Endometrium (tissue), 2 donors: ENCODE measurements at regions not wholly inside any gene's neighbourhood (a gene's known extent, or its start where the extent isn't known, plus 50 kb on each side); places are given as distances from the start of the nearest gene placed in this dataset.
"Not testable (repeated sequence)": the region's sequence is repeated elsewhere in the genome, so short reads cannot be mapped to it uniquely, and the experiment has no call there.

Experiments used
- FAIRE-seq: peaks from 2 replicates; lab custom pipeline; 2012; peaks lifted over from hg19 to GRCh38; lab: Jason Lieb, UNC
- donor health status: control.
- donor health status: control.

DNA sequence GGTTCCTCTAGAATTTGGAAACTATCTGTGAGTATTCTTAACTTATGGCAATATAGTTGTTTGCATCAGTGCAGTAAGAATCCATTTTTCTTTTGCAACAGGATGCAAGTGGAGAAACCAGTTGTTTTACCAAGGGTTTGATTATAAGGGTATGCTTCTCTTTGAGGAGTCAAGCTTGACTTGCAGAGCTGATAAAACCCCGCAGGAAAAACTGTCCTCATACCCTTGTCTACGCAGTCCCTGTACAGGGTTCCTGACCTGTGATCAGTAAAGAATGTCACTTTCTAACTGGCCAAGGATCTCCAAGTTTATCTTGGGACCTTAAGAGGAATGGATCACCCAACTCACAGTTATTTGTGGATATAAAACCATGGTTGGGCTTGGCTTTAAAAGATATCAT is 161.1 kb upstream of the OLIG3 start:
- FAIRE-seq: no peak

- FAIRE-seq: no peak
Measured at GRCh38 chr6:137656735-137657134, 162.5 kb upstream of the OLIG3 start.

DNA sequence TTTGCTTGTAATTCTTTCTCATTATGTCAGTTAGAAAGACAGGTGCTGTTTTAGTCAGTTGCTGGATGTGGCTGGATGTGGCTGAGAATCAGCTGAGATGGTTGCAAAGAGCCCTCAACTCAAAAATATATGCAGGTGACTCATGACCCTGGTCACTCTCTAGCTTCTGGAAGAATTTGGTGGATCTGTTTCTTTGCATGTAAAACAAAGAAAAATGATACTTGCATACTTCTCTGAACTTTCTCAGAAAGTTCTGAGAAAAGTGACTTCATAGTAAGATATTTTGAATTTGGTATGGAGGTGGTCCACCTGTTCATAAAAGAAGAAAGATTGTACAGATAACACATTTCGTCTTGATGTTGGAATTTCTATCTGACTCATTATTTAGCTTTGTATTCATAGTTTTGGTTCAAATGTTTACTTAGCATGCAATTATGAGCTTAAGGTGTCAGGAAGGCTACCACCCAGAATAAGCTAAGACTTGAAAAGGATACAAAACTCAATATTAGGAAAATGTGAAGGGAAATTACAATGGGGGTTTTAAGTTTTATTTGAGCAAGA is 163.2 kb upstream of the OLIG3 start:
- FAIRE-seq: no peak

- no peak for FAIRE-seq
Measured at GRCh38 chr6:137658287-137658686, 164.1 kb upstream of the OLIG3 start.

- no peak for FAIRE-seq
Measured at GRCh38 chr6:137659871-137660270, 165.7 kb upstream of the OLIG3 start.

- FAIRE-seq: no peak
Measured at GRCh38 chr6:137660296-137660731, 166.1 kb upstream of the OLIG3 start.

DNA sequence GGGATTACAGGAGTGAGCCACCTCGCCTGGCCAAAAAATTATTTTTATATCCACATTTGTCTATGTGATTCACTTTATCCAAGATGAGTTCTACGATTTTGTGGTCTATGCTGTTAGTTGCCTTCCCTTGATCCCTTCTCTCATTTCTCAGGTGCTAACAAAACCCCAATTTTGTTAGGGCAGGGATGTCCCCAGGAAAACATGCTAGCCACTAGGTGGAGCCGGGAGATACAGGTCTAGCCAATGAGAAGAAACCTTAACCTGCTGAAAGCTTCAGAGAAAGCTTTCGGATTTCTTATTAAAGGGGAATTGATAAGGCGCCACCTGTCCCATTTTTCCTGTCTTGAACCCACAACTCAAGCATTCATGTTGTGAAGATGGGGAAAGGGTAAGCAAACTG is 167.4 kb upstream of the OLIG3 start:
- no peak for FAIRE-seq

DNA sequence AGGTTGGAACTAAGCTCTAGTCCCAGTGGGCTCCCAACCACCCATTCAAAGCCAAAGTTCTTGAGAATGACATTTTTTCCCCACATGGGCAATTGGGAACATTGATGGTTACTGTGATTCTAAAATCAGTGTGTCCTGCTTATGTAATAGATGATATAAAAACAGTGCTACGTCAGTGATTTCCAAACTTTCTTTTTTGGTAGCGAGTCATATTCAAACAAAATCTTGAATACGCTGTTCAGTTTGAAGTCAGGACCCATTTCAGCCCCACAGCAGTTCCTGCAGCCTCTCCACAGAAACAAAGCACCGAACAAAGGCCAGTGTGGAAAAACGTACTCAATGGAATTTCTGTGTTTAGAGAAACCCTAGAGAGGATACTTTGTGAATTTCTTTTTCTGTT is 170.0 kb upstream of the OLIG3 start:
- FAIRE-seq: no peak

GRCh38 chr6:137665342-137665934 is 171.2 kb upstream of the OLIG3 start:
- peak; percentile 90 for FAIRE-seq

DNA sequence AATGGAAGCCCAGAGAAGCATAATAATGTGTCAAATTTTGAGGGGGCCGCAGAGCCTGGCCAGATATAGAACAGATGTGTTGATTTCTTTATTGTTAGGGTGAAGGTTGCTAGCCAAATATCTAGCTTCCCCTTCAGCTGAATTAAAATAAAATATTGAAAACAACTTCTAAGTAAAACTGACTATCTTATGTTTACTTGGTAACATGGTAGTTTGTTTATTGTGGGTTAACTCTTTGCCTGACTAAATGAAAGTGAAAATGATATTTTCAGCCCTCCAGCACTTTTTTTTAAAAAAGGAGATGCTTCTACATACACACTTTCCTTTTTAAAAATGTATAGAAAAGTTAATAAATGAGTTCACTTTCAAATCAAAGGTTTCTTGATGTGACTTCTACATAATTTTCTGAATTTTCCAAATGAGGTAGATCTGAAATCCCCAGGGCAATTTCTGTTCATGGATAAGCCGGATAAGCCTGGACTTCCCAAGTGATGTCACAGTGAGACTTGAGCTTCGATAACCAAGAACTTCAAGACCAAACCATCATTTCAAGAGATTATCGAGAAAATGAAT is 172.1 kb upstream of the OLIG3 start:
- FAIRE-seq: peak; percentile 95

GRCh38 chr6:137673603-137674002 is 179.4 kb upstream of the OLIG3 start:
- no peak for FAIRE-seq

- no peak for FAIRE-seq
Measured at GRCh38 chr6:137676888-137677287, 182.7 kb upstream of the OLIG3 start.

GRCh38 chr6:137677709-137678108 is 183.5 kb upstream of the OLIG3 start:
- no peak for FAIRE-seq

GRCh38 chr6:137678451-137678850 is 184.3 kb upstream of the OLIG3 start:
- FAIRE-seq: no peak

DNA sequence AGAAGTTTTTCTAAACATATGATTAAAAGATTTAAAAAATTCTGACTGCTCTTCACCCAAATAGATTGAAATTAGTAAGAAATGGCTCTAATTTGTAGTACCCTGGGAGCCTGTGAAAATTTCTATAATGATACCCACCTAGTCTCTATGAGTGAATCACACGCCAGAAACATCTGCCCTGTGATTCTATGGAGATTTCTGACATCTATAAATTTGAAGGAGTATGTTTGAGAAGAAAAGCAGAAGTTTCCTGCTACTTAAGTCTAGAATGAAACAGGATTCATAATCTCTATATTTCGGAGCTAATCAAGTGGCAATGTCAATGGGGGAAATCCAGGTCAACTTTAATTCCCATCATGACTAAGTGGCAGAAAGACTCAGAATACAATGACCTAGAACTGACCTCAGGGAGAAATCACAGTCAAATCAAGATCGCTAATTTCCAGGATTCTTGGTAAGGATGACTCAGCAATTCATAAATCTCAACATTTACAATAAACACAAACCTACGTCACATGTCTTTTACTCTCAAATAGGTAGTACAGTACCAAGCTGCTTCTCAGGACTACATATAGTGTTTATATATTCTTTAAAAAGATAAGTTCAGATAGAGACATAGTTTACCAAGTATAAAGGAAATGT is 186.2 kb upstream of the TNFAIP3 start:
- no peak for FAIRE-seq

GRCh38 chr6:137681445-137682009 is 185.5 kb upstream of the TNFAIP3 start:
- no peak for FAIRE-seq

- not testable (repeated sequence) for FAIRE-seq
Measured at GRCh38 chr6:137682658-137683057, 184.4 kb upstream of the TNFAIP3 start.

GRCh38 chr6:137683916-137684315 is 183.1 kb upstream of the TNFAIP3 start:
- FAIRE-seq: no peak

- no peak for FAIRE-seq
Measured at GRCh38 chr6:137685798-137686375, 181.2 kb upstream of the TNFAIP3 start.

DNA sequence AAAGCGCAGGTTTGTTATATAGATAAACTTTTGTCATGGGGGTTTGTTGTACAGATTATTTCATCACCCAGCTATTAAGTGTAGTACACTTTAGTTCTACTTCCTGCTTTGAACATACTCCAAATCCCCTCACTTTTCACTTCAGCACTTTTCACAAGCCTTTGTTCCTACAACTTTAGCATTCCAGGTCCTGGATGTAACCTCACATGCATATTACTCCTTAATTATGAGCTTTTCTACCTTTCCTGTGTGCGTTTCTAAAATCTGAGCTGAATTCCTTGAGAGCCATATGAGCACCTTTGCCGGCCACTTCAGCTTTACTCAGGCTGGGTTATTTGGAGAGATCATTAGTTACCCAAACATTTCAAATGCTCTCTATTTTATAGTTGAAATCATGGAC is 179.2 kb upstream of the TNFAIP3 start:
- no peak for FAIRE-seq

DNA sequence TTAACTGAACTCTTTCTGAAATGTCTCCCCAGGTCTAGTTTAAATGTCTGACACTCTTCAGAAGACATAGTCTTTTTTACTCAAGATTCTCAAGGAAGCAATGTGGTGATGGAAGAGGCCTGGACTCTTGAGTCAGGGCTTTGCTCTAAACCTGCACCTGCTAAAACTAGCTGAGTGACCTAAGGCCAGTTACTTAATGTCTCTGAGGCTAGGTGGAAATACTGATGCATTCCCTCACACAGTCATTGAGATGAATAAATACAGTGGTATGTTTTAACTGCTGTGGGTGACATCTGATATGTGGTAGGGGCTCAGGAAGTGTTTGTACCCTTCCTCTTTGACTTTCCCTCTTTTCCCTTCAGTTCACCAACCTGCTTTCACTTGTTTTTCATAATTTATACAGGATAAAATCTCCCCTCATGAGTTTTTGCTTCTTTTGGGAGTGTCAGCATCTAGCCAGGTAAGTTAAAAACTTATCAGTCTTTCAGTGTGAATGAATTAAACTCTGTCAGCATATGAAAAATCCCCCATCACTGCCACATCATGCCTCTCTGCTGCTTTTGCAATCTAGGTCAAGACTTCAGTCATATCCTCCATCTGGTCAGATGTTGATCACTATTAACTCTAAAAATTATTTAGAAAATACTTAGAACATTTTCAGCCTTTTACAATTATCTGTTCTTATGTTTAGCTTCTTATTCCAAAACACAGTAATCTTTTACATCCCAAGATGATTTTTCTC is 178.7 kb upstream of the TNFAIP3 start:
- FAIRE-seq: no peak

GRCh38 chr6:137689377-137689776 is 177.7 kb upstream of the TNFAIP3 start:
- no peak for FAIRE-seq
